ENCODE measurements at regions not wholly inside any gene's neighbourhood (a gene's known extent, or its start where the extent isn't known, plus 50 kb on each side); places are given as distances from the start of the nearest gene placed in this dataset.

GRCh38 chr3:176439729-176440128, 757.6 kb downstream of the TBL1XR1 start:
- in situ Hi-C loops (cut with HindIII; ENCODE audit: low pct_unique_long_range_greater_than_20kb, low sequenced_read_pairs): no loop called here

GRCh38 chr3:176431991-176432390, 765.3 kb downstream of the TBL1XR1 start:
- in situ Hi-C loops (cut with HindIII; ENCODE audit: low pct_unique_long_range_greater_than_20kb, low sequenced_read_pairs): no loop called here
- DNase-seq (ENCODE audit: low read depth): no peak

More at GRCh38 chr3:176439729-176440128, 757.6 kb downstream of the TBL1XR1 start:
- DNase-seq (ENCODE audit: low read depth): no peak

GRCh38 chr3:176431038-176431418, 766.3 kb downstream of the TBL1XR1 start:
- DNase-seq (ENCODE audit: low read depth): no peak
- in situ Hi-C loops (cut with HindIII; ENCODE audit: low pct_unique_long_range_greater_than_20kb, low sequenced_read_pairs): no loop called here

- DNase-seq (ENCODE audit: low read depth): peak; percentile 35
- in situ Hi-C loops (cut with HindIII; ENCODE audit: low pct_unique_long_range_greater_than_20kb, low sequenced_read_pairs): no loop called here
Measured at GRCh38 chr3:176430244-176431037, 766.8 kb downstream of the TBL1XR1 start.

GRCh38 chr3:176428552-176428951, 768.7 kb downstream of the TBL1XR1 start:
- in situ Hi-C loops (cut with HindIII; ENCODE audit: low pct_unique_long_range_greater_than_20kb, low sequenced_read_pairs): no loop called here
- DNase-seq (ENCODE audit: low read depth): no peak

GRCh38 chr3:176426371-176426770, 770.9 kb downstream of the TBL1XR1 start:
- DNase-seq (ENCODE audit: low read depth): no peak
- in situ Hi-C loops (cut with HindIII; ENCODE audit: low pct_unique_long_range_greater_than_20kb, low sequenced_read_pairs): no loop called here

- in situ Hi-C loops (cut with HindIII; ENCODE audit: low pct_unique_long_range_greater_than_20kb, low sequenced_read_pairs): no loop called here
- DNase-seq (ENCODE audit: low read depth): no peak
Measured at GRCh38 chr3:176416870-176417269, 780.4 kb downstream of the TBL1XR1 start.

- in situ Hi-C loops (cut with HindIII; ENCODE audit: low pct_unique_long_range_greater_than_20kb, low sequenced_read_pairs): no loop called here
- DNase-seq (ENCODE audit: low read depth): no peak
Measured at GRCh38 chr3:176415661-176416295, 781.5 kb downstream of the TBL1XR1 start.

GRCh38 chr3:176412771-176413170, 784.5 kb downstream of the TBL1XR1 start:
- no peak for DNase-seq (ENCODE audit: low read depth)
- in situ Hi-C loops (cut with HindIII; ENCODE audit: low pct_unique_long_range_greater_than_20kb, low sequenced_read_pairs): no loop called here

- in situ Hi-C loops (cut with HindIII; ENCODE audit: low pct_unique_long_range_greater_than_20kb, low sequenced_read_pairs): no loop called here
- no peak for DNase-seq (ENCODE audit: low read depth)
Measured at GRCh38 chr3:176403531-176403930, 793.8 kb downstream of the TBL1XR1 start.

GRCh38 chr3:176401211-176401610, 796.1 kb downstream of the TBL1XR1 start:
- in situ Hi-C loops (cut with HindIII; ENCODE audit: low pct_unique_long_range_greater_than_20kb, low sequenced_read_pairs): no loop called here
- DNase-seq (ENCODE audit: low read depth): no peak

GRCh38 chr3:176399193-176399592, 798.1 kb downstream of the TBL1XR1 start:
- in situ Hi-C loops (cut with HindIII; ENCODE audit: low pct_unique_long_range_greater_than_20kb, low sequenced_read_pairs): no loop called here
- DNase-seq (ENCODE audit: low read depth): no peak

GRCh38 chr3:176395240-176395639, 802.0 kb downstream of the TBL1XR1 start:
- in situ Hi-C loops (cut with HindIII; ENCODE audit: low pct_unique_long_range_greater_than_20kb, low sequenced_read_pairs): no loop called here
- no peak for DNase-seq (ENCODE audit: low read depth)

GRCh38 chr3:176378789-176379188, 818.5 kb downstream of the TBL1XR1 start:
- in situ Hi-C loops (cut with HindIII; ENCODE audit: low pct_unique_long_range_greater_than_20kb, low sequenced_read_pairs): no loop called here
- DNase-seq (ENCODE audit: low read depth): no peak

- no peak for DNase-seq (ENCODE audit: low read depth)
- in situ Hi-C loops (cut with HindIII; ENCODE audit: low pct_unique_long_range_greater_than_20kb, low sequenced_read_pairs): no loop called here
Measured at GRCh38 chr3:176376531-176376930, 820.8 kb downstream of the TBL1XR1 start.

- no peak for DNase-seq (ENCODE audit: low read depth)
- in situ Hi-C loops (cut with HindIII; ENCODE audit: low pct_unique_long_range_greater_than_20kb, low sequenced_read_pairs): no loop called here
Measured at GRCh38 chr3:176375519-176375918, 821.8 kb downstream of the TBL1XR1 start.

GRCh38 chr3:176362191-176362731, 835.0 kb downstream of the TBL1XR1 start:
- in situ Hi-C loops (cut with HindIII; ENCODE audit: low pct_unique_long_range_greater_than_20kb, low sequenced_read_pairs): no loop called here
- DNase-seq (ENCODE audit: low read depth): no peak

- in situ Hi-C loops (cut with HindIII; ENCODE audit: low pct_unique_long_range_greater_than_20kb, low sequenced_read_pairs): no loop called here
- no peak for DNase-seq (ENCODE audit: low read depth)
Measured at GRCh38 chr3:176359211-176359610, 838.1 kb downstream of the TBL1XR1 start.

GRCh38 chr3:176357891-176358290, 839.4 kb downstream of the TBL1XR1 start:
- in situ Hi-C loops (cut with HindIII; ENCODE audit: low pct_unique_long_range_greater_than_20kb, low sequenced_read_pairs): no loop called here
- no peak for DNase-seq (ENCODE audit: low read depth)

- no peak for DNase-seq (ENCODE audit: low read depth)
- in situ Hi-C loops (cut with HindIII; ENCODE audit: low pct_unique_long_range_greater_than_20kb, low sequenced_read_pairs): no loop called here
Measured at GRCh38 chr3:176354843-176355242, 842.4 kb downstream of the TBL1XR1 start.

All from Caki2 (cell line).